ENCODE measurements at regions not wholly inside any gene's neighbourhood (a gene's known extent, or its start where the extent isn't known, plus 50 kb on each side); places are given as distances from the start of the nearest gene placed in this dataset.

DNA sequence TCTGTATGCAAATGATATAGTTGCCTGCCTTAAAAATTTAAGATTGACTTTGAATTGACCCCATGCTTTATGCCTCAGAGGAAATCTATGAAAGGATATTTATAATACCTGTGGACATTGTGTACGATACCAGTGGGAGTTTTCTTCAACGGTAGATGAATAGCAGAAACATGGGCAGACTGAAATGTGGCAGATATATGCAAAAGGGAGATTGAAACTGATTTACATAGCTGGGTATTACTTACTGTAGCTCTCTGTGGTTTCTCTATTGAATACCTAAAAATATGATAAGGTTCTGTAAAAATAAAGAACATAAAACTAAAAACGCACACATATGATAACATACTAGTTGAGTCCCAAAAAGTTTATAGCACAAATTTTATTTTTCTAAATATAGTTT lies 345.2 kb upstream of the PCSK5 start:
- Histone ChIP-seq H3K9me3 (ENCODE audit: low read length) (no peaks in the 10 kb centered on the region), H3K79me2 (replicated peaks; ENCODE audit: insufficient read depth, low read length) (no peaks in the 10 kb centered on the region), H3K4me2 (ENCODE audit: low read length) (no peak overlapping the region), H3K27me3 (ENCODE audit: insufficient read depth, low read depth, low read length) (no peaks in the 10 kb centered on the region), H3K4me3 (ENCODE audit: low read length) (no peak overlapping the region), H4K20me1 (ENCODE audit: insufficient read depth) (no peaks in the 10 kb centered on the region), H3K9ac (ENCODE audit: low read length) (no peak overlapping the region), H2AFZ (ENCODE audit: low read depth, low read length) (no peak overlapping the region), H3K9me2 (ENCODE audit: insufficient read depth, low read length) (no peaks in the 10 kb centered on the region), H3K36me3 (ENCODE audit: insufficient read depth, low read length) (no peaks in the 10 kb centered on the region), H3K27ac (ENCODE audit: low read length) (no peak overlapping the region), H3F3A (ENCODE audit: insufficient read depth, low read length, poor library complexity, severe bottlenecking) (no peaks in the 10 kb centered on the region)
- no peak for TF ChIP-seq EP300 (conservative IDR thresholded peaks at IDR 0.05; ENCODE audit: poor library complexity, severe bottlenecking)
- TF ChIP-seq POLR2AphosphoS5 (IDR thresholded peaks at IDR 0.05): no peak
- no peak for TF ChIP-seq RAD21 (conservative IDR thresholded peaks at IDR 0.05)
- no peak for TF ChIP-seq SMC3 (conservative IDR thresholded peaks at IDR 0.05; ENCODE audit: poor library complexity)
- TF ChIP-seq, protein P1, sequence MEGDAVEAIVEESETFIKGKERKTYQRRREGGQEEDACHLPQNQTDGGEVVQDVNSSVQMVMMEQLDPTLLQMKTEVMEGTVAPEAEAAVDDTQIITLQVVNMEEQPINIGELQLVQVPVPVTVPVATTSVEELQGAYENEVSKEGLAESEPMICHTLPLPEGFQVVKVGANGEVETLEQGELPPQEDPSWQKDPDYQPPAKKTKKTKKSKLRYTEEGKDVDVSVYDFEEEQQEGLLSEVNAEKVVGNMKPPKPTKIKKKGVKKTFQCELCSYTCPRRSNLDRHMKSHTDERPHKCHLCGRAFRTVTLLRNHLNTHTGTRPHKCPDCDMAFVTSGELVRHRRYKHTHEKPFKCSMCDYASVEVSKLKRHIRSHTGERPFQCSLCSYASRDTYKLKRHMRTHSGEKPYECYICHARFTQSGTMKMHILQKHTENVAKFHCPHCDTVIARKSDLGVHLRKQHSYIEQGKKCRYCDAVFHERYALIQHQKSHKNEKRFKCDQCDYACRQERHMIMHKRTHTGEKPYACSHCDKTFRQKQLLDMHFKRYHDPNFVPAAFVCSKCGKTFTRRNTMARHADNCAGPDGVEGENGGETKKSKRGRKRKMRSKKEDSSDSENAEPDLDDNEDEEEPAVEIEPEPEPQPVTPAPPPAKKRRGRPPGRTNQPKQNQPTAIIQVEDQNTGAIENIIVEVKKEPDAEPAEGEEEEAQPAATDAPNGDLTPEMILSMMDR (IDR thresholded peaks at IDR 0.05; ENCODE audit: poor library complexity, severe bottlenecking): no peak
- TF ChIP-seq EZH2 (IDR thresholded peaks at IDR 0.05; ENCODE audit: borderline replicate concordance, insufficient read depth, low read length, poor library complexity, severe bottlenecking): no peak
- TF ChIP-seq MXI1 (conservative IDR thresholded peaks at IDR 0.05; ENCODE audit: poor library complexity, severe bottlenecking): no peak
- no peak for TF ChIP-seq TAF1 (IDR thresholded peaks at IDR 0.05; ENCODE audit: low read depth)
- TF ChIP-seq, protein P2, sequence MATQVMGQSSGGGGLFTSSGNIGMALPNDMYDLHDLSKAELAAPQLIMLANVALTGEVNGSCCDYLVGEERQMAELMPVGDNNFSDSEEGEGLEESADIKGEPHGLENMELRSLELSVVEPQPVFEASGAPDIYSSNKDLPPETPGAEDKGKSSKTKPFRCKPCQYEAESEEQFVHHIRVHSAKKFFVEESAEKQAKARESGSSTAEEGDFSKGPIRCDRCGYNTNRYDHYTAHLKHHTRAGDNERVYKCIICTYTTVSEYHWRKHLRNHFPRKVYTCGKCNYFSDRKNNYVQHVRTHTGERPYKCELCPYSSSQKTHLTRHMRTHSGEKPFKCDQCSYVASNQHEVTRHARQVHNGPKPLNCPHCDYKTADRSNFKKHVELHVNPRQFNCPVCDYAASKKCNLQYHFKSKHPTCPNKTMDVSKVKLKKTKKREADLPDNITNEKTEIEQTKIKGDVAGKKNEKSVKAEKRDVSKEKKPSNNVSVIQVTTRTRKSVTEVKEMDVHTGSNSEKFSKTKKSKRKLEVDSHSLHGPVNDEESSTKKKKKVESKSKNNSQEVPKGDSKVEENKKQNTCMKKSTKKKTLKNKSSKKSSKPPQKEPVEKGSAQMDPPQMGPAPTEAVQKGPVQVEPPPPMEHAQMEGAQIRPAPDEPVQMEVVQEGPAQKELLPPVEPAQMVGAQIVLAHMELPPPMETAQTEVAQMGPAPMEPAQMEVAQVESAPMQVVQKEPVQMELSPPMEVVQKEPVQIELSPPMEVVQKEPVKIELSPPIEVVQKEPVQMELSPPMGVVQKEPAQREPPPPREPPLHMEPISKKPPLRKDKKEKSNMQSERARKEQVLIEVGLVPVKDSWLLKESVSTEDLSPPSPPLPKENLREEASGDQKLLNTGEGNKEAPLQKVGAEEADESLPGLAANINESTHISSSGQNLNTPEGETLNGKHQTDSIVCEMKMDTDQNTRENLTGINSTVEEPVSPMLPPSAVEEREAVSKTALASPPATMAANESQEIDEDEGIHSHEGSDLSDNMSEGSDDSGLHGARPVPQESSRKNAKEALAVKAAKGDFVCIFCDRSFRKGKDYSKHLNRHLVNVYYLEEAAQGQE (IDR thresholded peaks at IDR 0.05; ENCODE audit: borderline replicate concordance): no peak

DNA sequence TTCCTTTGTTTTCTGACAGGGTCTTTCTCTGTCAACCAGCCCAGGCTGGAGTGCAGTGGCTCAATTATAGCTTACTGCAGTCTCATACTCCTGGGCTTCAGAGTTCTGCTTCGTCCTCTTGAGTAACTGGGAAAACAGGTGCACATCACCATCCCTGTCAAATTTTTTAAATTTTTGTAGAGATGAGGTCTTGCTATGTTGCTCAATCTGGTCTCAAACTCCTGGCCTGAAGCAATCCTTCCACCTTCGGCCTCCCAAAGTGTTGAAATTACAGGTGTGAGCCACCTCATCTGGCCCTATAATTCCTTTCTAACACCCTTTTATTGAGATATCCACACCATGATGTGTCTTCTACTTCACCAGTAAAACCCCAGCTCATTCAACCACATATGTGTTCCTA lies 341.6 kb upstream of the PCSK5 start:
- H3K79me2 ChIP-seq (replicated peaks; ENCODE audit: insufficient read depth, low read length): no peaks in the 10 kb centered on the region
- H3K9me3 ChIP-seq (ENCODE audit: low read length): no peaks in the 10 kb centered on the region
- no peak overlapping the region for H3K27ac ChIP-seq (ENCODE audit: low read length)
- H2AFZ ChIP-seq (ENCODE audit: low read depth, low read length): no peak overlapping the region
- no peaks in the 10 kb centered on the region for H4K20me1 ChIP-seq (ENCODE audit: insufficient read depth)
- no peak overlapping the region for H3K4me3 ChIP-seq (ENCODE audit: low read length)
- TF ChIP-seq TAF1 (IDR thresholded peaks at IDR 0.05; ENCODE audit: low read depth) (no peak), MXI1 (conservative IDR thresholded peaks at IDR 0.05; ENCODE audit: poor library complexity, severe bottlenecking) (no peak), EZH2 (IDR thresholded peaks at IDR 0.05; ENCODE audit: borderline replicate concordance, insufficient read depth, low read length, poor library complexity, severe bottlenecking) (no peak), EP300 (conservative IDR thresholded peaks at IDR 0.05; ENCODE audit: poor library complexity, severe bottlenecking) (no peak), SMC3 (conservative IDR thresholded peaks at IDR 0.05; ENCODE audit: poor library complexity) (no peak), RAD21 (conservative IDR thresholded peaks at IDR 0.05) (no peak), POLR2AphosphoS5 (IDR thresholded peaks at IDR 0.05) (no peak)
- TF ChIP-seq, protein P1 (IDR thresholded peaks at IDR 0.05; ENCODE audit: poor library complexity, severe bottlenecking): no peak
- TF ChIP-seq, protein P2 (IDR thresholded peaks at IDR 0.05; ENCODE audit: borderline replicate concordance): no peak
- no peaks in the 10 kb centered on the region for H3K36me3 ChIP-seq (ENCODE audit: insufficient read depth, low read length)
- H3K27me3 ChIP-seq (ENCODE audit: insufficient read depth, low read depth, low read length): no peaks in the 10 kb centered on the region
- no peaks in the 10 kb centered on the region for H3F3A ChIP-seq (ENCODE audit: insufficient read depth, low read length, poor library complexity, severe bottlenecking)
- H3K9me2 ChIP-seq (ENCODE audit: insufficient read depth, low read length): no peaks in the 10 kb centered on the region
- no peak overlapping the region for H3K9ac ChIP-seq (ENCODE audit: low read length)
- H3K4me2 ChIP-seq (ENCODE audit: low read length): no peak overlapping the region
